GM23338 (cell line): ENCODE measurements at regions not wholly inside any gene's neighbourhood (a gene's known extent, or its start where the extent isn't known, plus 50 kb on each side); places are given as distances from the start of the nearest gene placed in this dataset.
A peak's percentile ranks its signal among the peaks of the same experiment; 100 is the strongest.

Source experiments
- ATAC-seq: fragments of 200-7000 bp; cut with Tn5 transposase; 3 replicates; pipeline ENCODE4 v1.9.1; 2020
- DNase-seq: peaks from one replicate; pipeline ENCODE4 v3.0.0-alpha.2; 2015; ENCODE audit warnings: low spot score
- H2AFZ ChIP-seq: fragments of 200-600 bp; sonication (generic); 2 replicates; pipeline ENCODE4 v1.8.0; 2016; ENCODE audit warnings: antibody characterized with exemption, mild to moderate bottlenecking, moderate library complexity
- H3F3A ChIP-seq: fragments of 200-600 bp; sonication (generic); replicated peaks from 2 replicates; pipeline ENCODE4 v1.8.0; 2017; ENCODE audit warnings: antibody characterized with exemption, mixed run types, low read depth
- H3K27ac ChIP-seq: fragments of 200-600 bp; sonication (generic); 2 replicates; pipeline ENCODE4 v1.6.1; 2016; ENCODE audit warnings: low read depth
- H3K27me3 ChIP-seq: fragments of 200-600 bp; sonication (generic); 2 replicates; pipeline ENCODE4 v1.8.0; 2016; ENCODE audit warnings: mild to moderate bottlenecking, mixed run types, moderate library complexity; ENCODE audit not compliant: insufficient read depth
- H3K36me3 ChIP-seq: fragments of 200-600 bp; sonication (generic); 2 replicates; pipeline ENCODE4 v1.8.0; 2016; ENCODE audit warnings: mild to moderate bottlenecking; ENCODE audit not compliant: insufficient read depth
- H3K4me1 ChIP-seq: fragments of 200-600 bp; sonication (generic); 2 replicates; pipeline ENCODE4 v1.8.0; 2016; ENCODE audit warnings: mild to moderate bottlenecking, moderate library complexity; ENCODE audit not compliant: insufficient read depth
- H3K4me2 ChIP-seq: fragments of 200-600 bp; sonication (generic); 2 replicates; pipeline ENCODE4 v1.7.1; 2017; ENCODE audit warnings: mixed run types
- H3K4me3 ChIP-seq: fragments of 200-600 bp; sonication (generic); 2 replicates; pipeline ENCODE4 v1.6.1; 2016; ENCODE audit warnings: mixed run types
- H3K79me2 ChIP-seq: fragments of 200-600 bp; sonication (generic); replicated peaks from 2 replicates; pipeline ENCODE4 v1.8.0; 2017; ENCODE audit warnings: mild to moderate bottlenecking; ENCODE audit not compliant: insufficient read depth
- H3K9me2 ChIP-seq: fragments of 200-600 bp; sonication (generic); 2 replicates; pipeline ENCODE4 v1.8.0; 2017; ENCODE audit not compliant: insufficient read depth
- H4K20me1 ChIP-seq: fragments of 200-600 bp; sonication (generic); replicated peaks from 2 replicates; pipeline ENCODE4 v1.8.0; 2017; ENCODE audit warnings: mild to moderate bottlenecking; ENCODE audit not compliant: insufficient read depth
- H3K27ac Mint-ChIP-seq: 2 replicates; pipeline ENCODE4 v1.8.0; 2020; ENCODE audit warnings: inconsistent platforms, mild to moderate bottlenecking, moderate library complexity, mixed read lengths
- H3K27me3 Mint-ChIP-seq: 3 replicates; pipeline ENCODE4 v1.8.0; 2022; ENCODE audit warnings: low read depth, mild to moderate bottlenecking, moderate library complexity, mixed read lengths, inconsistent platforms; ENCODE audit not compliant: insufficient read depth, poor library complexity
- H3K36me3 Mint-ChIP-seq: 3 replicates; pipeline ENCODE4 v1.8.0; 2021; ENCODE audit warnings: low read depth, mild to moderate bottlenecking, inconsistent platforms, moderate library complexity, mixed read lengths
- H3K4me1 Mint-ChIP-seq: 3 replicates; pipeline ENCODE4 v1.8.0; 2020; ENCODE audit warnings: mild to moderate bottlenecking, inconsistent platforms, mixed read lengths
- H3K4me3 Mint-ChIP-seq: 3 replicates; pipeline ENCODE4 v1.8.0; 2021; ENCODE audit warnings: moderate library complexity, mild to moderate bottlenecking, inconsistent platforms, mixed read lengths
- H3K9me3 Mint-ChIP-seq: 3 replicates; pipeline ENCODE4 v1.8.0; 2020; ENCODE audit warnings: moderate library complexity, mild to moderate bottlenecking, inconsistent platforms, mixed read lengths
- CREB1 ChIP-seq: fragments of 250-450 bp; sonication (Bioruptor Pico); IDR thresholded peaks from 2 replicates; pipeline ENCODE4 v1.5.0; 2020; ENCODE audit warnings: low read depth, mild to moderate bottlenecking, moderate library complexity
- CTCF ChIP-seq, 2 experiments: fragments of 200-600 bp in 1 of 2; sonication (generic) in 1 of 2; conservative IDR thresholded peaks; 2 replicates each; pipeline versions ENCODE4 v1.5.1 to v1.6.1; 2016 to 2017; ENCODE audit warnings: antibody characterized with exemption in 2 of 2, low read depth in 2 of 2, mild to moderate bottlenecking in 2 of 2, moderate library complexity in 1 of 2
- EZH2 ChIP-seq: fragments of 200-600 bp; sonication (generic); IDR thresholded peaks from one replicate; pipeline ENCODE4 v1.8.0; 2017; ENCODE audit warnings: antibody characterized with exemption, mild to moderate bottlenecking, low read depth; ENCODE audit not compliant: unreplicated experiment
- EZH2phosphoT487 ChIP-seq: fragments of 200-600 bp; sonication (generic); IDR thresholded peaks from one replicate; pipeline ENCODE4 v1.8.1; 2018; ENCODE audit warnings: antibody characterized with exemption; ENCODE audit not compliant: unreplicated experiment
- JUNB ChIP-seq: IDR thresholded peaks from one replicate; pipeline ENCODE4 v1.6.1; 2016; ENCODE audit warnings: antibody characterized with exemption; ENCODE audit not compliant: unreplicated experiment
- NANOG ChIP-seq: IDR thresholded peaks from 2 replicates; pipeline ENCODE4 v1.6.1; 2016; ENCODE audit warnings: antibody characterized with exemption, borderline replicate concordance
- ZNF114 ChIP-seq: fragments of 250-450 bp; sonication (Bioruptor Pico); IDR thresholded peaks from 2 replicates; pipeline ENCODE4 v1.5.0; 2020; ENCODE audit warnings: mild to moderate bottlenecking, moderate library complexity
- ZNF331 ChIP-seq: fragments of 250-450 bp; sonication (Bioruptor Pico); IDR thresholded peaks from 2 replicates; pipeline ENCODE4 v1.5.0; 2020; ENCODE audit warnings: low read depth, mild to moderate bottlenecking, moderate library complexity
- ZNF462 ChIP-seq: fragments of 250-450 bp; sonication (Bioruptor Pico); IDR thresholded peaks from 2 replicates; pipeline ENCODE4 v1.5.0; 2020; ENCODE audit warnings: mild to moderate bottlenecking, moderate library complexity
- TF ChIP-seq, protein P1 (sequence below): IDR thresholded peaks from 2 replicates; pipeline ENCODE4 v1.6.1; 2016; ENCODE audit warnings: antibody characterized with exemption

DNA sequence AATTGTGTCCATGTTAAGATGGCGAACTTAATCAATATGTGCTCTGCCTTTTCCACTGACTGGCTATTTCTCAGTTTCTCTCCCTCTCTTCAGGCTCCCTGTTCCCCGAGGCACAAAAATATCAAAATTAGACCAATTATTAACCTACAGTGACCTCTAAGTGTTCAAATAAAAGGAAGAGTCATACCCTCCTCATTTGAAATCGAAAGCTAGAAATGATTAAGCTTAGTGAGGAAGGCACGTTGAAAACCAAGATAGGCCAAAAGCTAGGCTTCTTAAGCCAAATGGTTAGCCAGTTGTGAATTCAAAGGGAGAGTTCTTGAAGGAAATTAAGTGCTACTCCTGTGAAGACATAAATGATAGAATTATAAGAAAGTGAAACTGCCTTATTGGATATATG lies 81.1 kb upstream of the MBL2 start:
- H3K36me3 Mint-ChIP-seq, result peaks cover 16% of the 10 kb centered on the region; the same call in 2 of the 3 replicates
- Histone ChIP-seq H3K27ac (no peak overlapping the region), H3K79me2 (no peaks in the 10 kb centered on the region), H2AFZ (peak overlapping the region; percentile 43; the same call in 1 of the 2 replicates), H3K9me2 (peaks cover 17% of the 10 kb centered on the region; the same call in 1 of the 2 replicates), H3K4me2 (no peak overlapping the region), H3K27me3 (no peaks in the 10 kb centered on the region), H3K4me3 (no peak overlapping the region), H3K36me3 (no peaks in the 10 kb centered on the region), H4K20me1 (no peaks in the 10 kb centered on the region), H3K4me1 (peaks cover 10% of the 10 kb centered on the region; the same call in 1 of the 2 replicates), H3F3A (no peaks in the 10 kb centered on the region)
- H3K4me1 Mint-ChIP-seq, result peaks cover 7% of the 10 kb centered on the region; the same call in 2 of the 3 replicates
- H3K4me3 Mint-ChIP-seq, result no peak overlapping the region
- ATAC-seq (no peak), DNase-seq (no peak)
- no peak overlapping the region for H3K27ac Mint-ChIP-seq
- no peaks in the 10 kb centered on the region; the same call in 1 of the 3 replicates for H3K9me3 Mint-ChIP-seq
- H3K27me3 Mint-ChIP-seq, result no peaks in the 10 kb centered on the region
- no peak for TF ChIP-seq CTCF (conservative IDR thresholded peaks at IDR 0.05; ENCODE audit: low read depth in 2 of 2)
- no peak for TF ChIP-seq JUNB
- no peak for TF ChIP-seq ZNF114 (CRISPR knock-in tag)
- no peak for TF ChIP-seq CREB1
- TF ChIP-seq EZH2phosphoT487, result no peak
- TF ChIP-seq EZH2, result no peak
- TF ChIP-seq, protein P1, sequence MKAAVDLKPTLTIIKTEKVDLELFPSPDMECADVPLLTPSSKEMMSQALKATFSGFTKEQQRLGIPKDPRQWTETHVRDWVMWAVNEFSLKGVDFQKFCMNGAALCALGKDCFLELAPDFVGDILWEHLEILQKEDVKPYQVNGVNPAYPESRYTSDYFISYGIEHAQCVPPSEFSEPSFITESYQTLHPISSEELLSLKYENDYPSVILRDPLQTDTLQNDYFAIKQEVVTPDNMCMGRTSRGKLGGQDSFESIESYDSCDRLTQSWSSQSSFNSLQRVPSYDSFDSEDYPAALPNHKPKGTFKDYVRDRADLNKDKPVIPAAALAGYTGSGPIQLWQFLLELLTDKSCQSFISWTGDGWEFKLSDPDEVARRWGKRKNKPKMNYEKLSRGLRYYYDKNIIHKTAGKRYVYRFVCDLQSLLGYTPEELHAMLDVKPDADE, result no peak
- TF ChIP-seq NANOG, result no peak

GRCh38 chr10:52836816-52837215 lies 64.2 kb upstream of the MBL2 start:
- H3K27me3 ChIP-seq, result no peaks in the 10 kb centered on the region
- H3K27ac ChIP-seq, result no peak overlapping the region
- TF ChIP-seq EZH2phosphoT487 (no peak), CREB1 (no peak), ZNF331 (CRISPR knock-in tag) (no peak), ZNF462 (CRISPR knock-in tag) (no peak), EZH2 (no peak), ZNF114 (CRISPR knock-in tag) (no peak), CTCF (conservative IDR thresholded peaks at IDR 0.05; ENCODE audit: low read depth in 2 of 2) (no peak), NANOG (no peak)
- peaks cover 5% of the 10 kb centered on the region for H3K27me3 Mint-ChIP-seq
- H3K36me3 ChIP-seq, result no peaks in the 10 kb centered on the region
- peaks cover 22% of the 10 kb centered on the region; the same call in 2 of the 3 replicates for H3K36me3 Mint-ChIP-seq
- DNase-seq (no peak), ATAC-seq (no peak)
- no peaks in the 10 kb centered on the region for H3K79me2 ChIP-seq
- H3K4me1 Mint-ChIP-seq, result no peaks in the 10 kb centered on the region
- no peak overlapping the region for H3K4me2 ChIP-seq
- no peak overlapping the region for H2AFZ ChIP-seq
- H3K4me3 ChIP-seq, result no peak overlapping the region
- no peak overlapping the region for H3K27ac Mint-ChIP-seq
- no peaks in the 10 kb centered on the region for H3K4me1 ChIP-seq
- H4K20me1 ChIP-seq, result no peaks in the 10 kb centered on the region
- H3K9me3 Mint-ChIP-seq, result peaks cover 38% of the 10 kb centered on the region
- peaks cover 5% of the 10 kb centered on the region; the same call in 1 of the 2 replicates for H3K9me2 ChIP-seq
- H3F3A ChIP-seq, result no peaks in the 10 kb centered on the region
- no peak overlapping the region for H3K4me3 Mint-ChIP-seq
